ENCODE measurements at regions not wholly inside any gene's neighbourhood (a gene's known extent, or its start where the extent isn't known, plus 50 kb on each side); places are given as distances from the start of the nearest gene placed in this dataset.

- Mint-ChIP-seq H3K4me3 (ENCODE audit: unreplicated experiment) (no peak overlapping the region), H3K27ac (ENCODE audit: unreplicated experiment) (no peak overlapping the region), H3K27me3 (ENCODE audit: unreplicated experiment) (peaks cover 1% of the 10 kb centered on the region), H3K36me3 (ENCODE audit: low read depth, unreplicated experiment) (no peaks in the 10 kb centered on the region), H3K9me3 (ENCODE audit: unreplicated experiment) (no peaks in the 10 kb centered on the region), H3K4me1 (ENCODE audit: unreplicated experiment) (no peaks in the 10 kb centered on the region)
- no peak for DNase-seq (ENCODE audit: low spot score)
- no peak for TF ChIP-seq CTCF (IDR thresholded peaks at IDR 0.05; ENCODE audit: unreplicated experiment)
Measured at GRCh38 chr1:55860326-55860725, 645.2 kb upstream of the USP24 start.

GRCh38 chr1:55854911-55855310 lies 639.7 kb upstream of the USP24 start:
- H3K36me3 Mint-ChIP-seq (ENCODE audit: low read depth, unreplicated experiment): no peaks in the 10 kb centered on the region
- no peak overlapping the region for H3K4me3 Mint-ChIP-seq (ENCODE audit: unreplicated experiment)
- DNase-seq (ENCODE audit: low spot score): no peak
- H3K27ac Mint-ChIP-seq (ENCODE audit: unreplicated experiment): no peak overlapping the region
- H3K9me3 Mint-ChIP-seq (ENCODE audit: unreplicated experiment): no peaks in the 10 kb centered on the region
- no peaks in the 10 kb centered on the region for H3K27me3 Mint-ChIP-seq (ENCODE audit: unreplicated experiment)
- no peaks in the 10 kb centered on the region for H3K4me1 Mint-ChIP-seq (ENCODE audit: unreplicated experiment)
- TF ChIP-seq CTCF (IDR thresholded peaks at IDR 0.05; ENCODE audit: unreplicated experiment): no peak

- no peaks in the 10 kb centered on the region for H3K9me3 Mint-ChIP-seq (ENCODE audit: unreplicated experiment)
- no peak overlapping the region for H3K27ac Mint-ChIP-seq (ENCODE audit: unreplicated experiment)
- no peaks in the 10 kb centered on the region for H3K36me3 Mint-ChIP-seq (ENCODE audit: low read depth, unreplicated experiment)
- TF ChIP-seq CTCF (IDR thresholded peaks at IDR 0.05; ENCODE audit: unreplicated experiment): peak; percentile 22
- no peaks in the 10 kb centered on the region for H3K4me1 Mint-ChIP-seq (ENCODE audit: unreplicated experiment)
- no peaks in the 10 kb centered on the region for H3K27me3 Mint-ChIP-seq (ENCODE audit: unreplicated experiment)
- peak; percentile 12 for DNase-seq (ENCODE audit: low spot score)
- H3K4me3 Mint-ChIP-seq (ENCODE audit: unreplicated experiment): no peak overlapping the region
Measured at GRCh38 chr1:55848906-55849305, 633.7 kb upstream of the USP24 start.

GRCh38 chr1:55846051-55846450 lies 630.9 kb upstream of the USP24 start:
- no peaks in the 10 kb centered on the region for H3K4me1 Mint-ChIP-seq (ENCODE audit: unreplicated experiment)
- DNase-seq (ENCODE audit: low spot score): no peak
- H3K27ac Mint-ChIP-seq (ENCODE audit: unreplicated experiment): no peak overlapping the region
- no peaks in the 10 kb centered on the region for H3K36me3 Mint-ChIP-seq (ENCODE audit: low read depth, unreplicated experiment)
- no peaks in the 10 kb centered on the region for H3K27me3 Mint-ChIP-seq (ENCODE audit: unreplicated experiment)
- TF ChIP-seq CTCF (IDR thresholded peaks at IDR 0.05; ENCODE audit: unreplicated experiment): no peak
- no peak overlapping the region for H3K4me3 Mint-ChIP-seq (ENCODE audit: unreplicated experiment)
- no peaks in the 10 kb centered on the region for H3K9me3 Mint-ChIP-seq (ENCODE audit: unreplicated experiment)

- Mint-ChIP-seq H3K27me3 (ENCODE audit: unreplicated experiment) (peaks cover 2% of the 10 kb centered on the region), H3K4me1 (ENCODE audit: unreplicated experiment) (no peaks in the 10 kb centered on the region), H3K27ac (ENCODE audit: unreplicated experiment) (no peak overlapping the region), H3K9me3 (ENCODE audit: unreplicated experiment) (no peaks in the 10 kb centered on the region), H3K36me3 (ENCODE audit: low read depth, unreplicated experiment) (no peaks in the 10 kb centered on the region), H3K4me3 (ENCODE audit: unreplicated experiment) (no peak overlapping the region)
- no peak for DNase-seq (ENCODE audit: low spot score)
- TF ChIP-seq CTCF (IDR thresholded peaks at IDR 0.05; ENCODE audit: unreplicated experiment): no peak
Measured at GRCh38 chr1:55844322-55844721, 629.2 kb upstream of the USP24 start.

All from endothelial cell (in vitro differentiated cells).